Nephron progenitor cell (in vitro differentiated cells): ENCODE measurements at regions not wholly inside any gene's neighbourhood (a gene's known extent, or its start where the extent isn't known, plus 50 kb on each side); places are given as distances from the start of the nearest gene placed in this dataset.

Source experiments
- DNase-seq: peaks from one replicate; pipeline ENCODE4 v3.0.0; 2021
- H3K27ac Mint-ChIP-seq: 2 replicates; pipeline ENCODE4 v1.8.0; 2021; ENCODE audit warnings: mild to moderate bottlenecking, moderate library complexity, mixed read lengths
- H3K27me3 Mint-ChIP-seq: 2 replicates; pipeline ENCODE4 v1.8.0; 2021; ENCODE audit warnings: mild to moderate bottlenecking, low read depth, mixed read lengths; ENCODE audit not compliant: poor library complexity
- H3K36me3 Mint-ChIP-seq: 2 replicates; pipeline ENCODE4 v1.8.0; 2021; ENCODE audit warnings: low read depth, mixed read lengths
- H3K4me1 Mint-ChIP-seq: 2 replicates; pipeline ENCODE4 v1.8.0; 2021; ENCODE audit warnings: mixed read lengths
- H3K4me3 Mint-ChIP-seq: 2 replicates; pipeline ENCODE4 v1.8.0; 2021; ENCODE audit warnings: mild to moderate bottlenecking, moderate library complexity, mixed read lengths
- H3K9me3 Mint-ChIP-seq: 2 replicates; pipeline ENCODE4 v1.8.0; 2021; ENCODE audit warnings: mild to moderate bottlenecking, moderate library complexity, mixed read lengths
- CTCF ChIP-seq: fragments of 200-600 bp; sonication (generic); IDR thresholded peaks from 2 replicates; pipeline ENCODE4 v1.5.0; 2021; ENCODE audit warnings: antibody characterized with exemption

GRCh38 chr9:85237478-85237877, 504.3 kb downstream of the AGTPBP1 start:
- H3K4me1 Mint-ChIP-seq = peaks cover 28% of the 10 kb centered on the region
- H3K27ac Mint-ChIP-seq = no peak overlapping the region
- DNase-seq = no peak
- H3K4me3 Mint-ChIP-seq = no peak overlapping the region
- peaks cover 20% of the 10 kb centered on the region for H3K36me3 Mint-ChIP-seq
- no peaks in the 10 kb centered on the region for H3K27me3 Mint-ChIP-seq
- no peak for TF ChIP-seq CTCF
- peaks cover 34% of the 10 kb centered on the region for H3K9me3 Mint-ChIP-seq

- no peak overlapping the region for H3K4me3 Mint-ChIP-seq
- no peak for TF ChIP-seq CTCF
- peaks cover 42% of the 10 kb centered on the region for H3K4me1 Mint-ChIP-seq
- H3K9me3 Mint-ChIP-seq = peaks cover 4% of the 10 kb centered on the region
- DNase-seq = no peak
- no peak overlapping the region for H3K27ac Mint-ChIP-seq
- no peaks in the 10 kb centered on the region for H3K27me3 Mint-ChIP-seq
- H3K36me3 Mint-ChIP-seq = peaks cover 6% of the 10 kb centered on the region
Measured at GRCh38 chr9:85230081-85230480, 511.7 kb downstream of the AGTPBP1 start.

GRCh38 chr9:85228111-85228855, 513.5 kb downstream of the AGTPBP1 start:
- TF ChIP-seq CTCF = no peak
- Mint-ChIP-seq H3K4me1 (peaks cover 48% of the 10 kb centered on the region), H3K27me3 (no peaks in the 10 kb centered on the region), H3K27ac (no peak overlapping the region), H3K4me3 (no peak overlapping the region), H3K36me3 (peaks cover 6% of the 10 kb centered on the region), H3K9me3 (peaks cover 4% of the 10 kb centered on the region)
- DNase-seq = no peak

- Mint-ChIP-seq H3K4me1 (peaks cover 29% of the 10 kb centered on the region), H3K4me3 (no peak overlapping the region), H3K9me3 (no peaks in the 10 kb centered on the region), H3K36me3 (no peaks in the 10 kb centered on the region), H3K27ac (no peak overlapping the region), H3K27me3 (no peaks in the 10 kb centered on the region)
- DNase-seq = no peak
- no peak for TF ChIP-seq CTCF
Measured at GRCh38 chr9:85225180-85225579, 516.6 kb downstream of the AGTPBP1 start.

GRCh38 chr9:85224729-85225128, 517.0 kb downstream of the AGTPBP1 start:
- Mint-ChIP-seq H3K9me3 (no peaks in the 10 kb centered on the region), H3K27me3 (no peaks in the 10 kb centered on the region), H3K4me3 (no peak overlapping the region), H3K4me1 (peaks cover 24% of the 10 kb centered on the region), H3K36me3 (no peaks in the 10 kb centered on the region), H3K27ac (no peak overlapping the region)
- DNase-seq = no peak
- TF ChIP-seq CTCF = no peak

- peaks cover 2% of the 10 kb centered on the region for H3K27me3 Mint-ChIP-seq
- no peak overlapping the region for H3K27ac Mint-ChIP-seq
- no peaks in the 10 kb centered on the region for H3K9me3 Mint-ChIP-seq
- peaks cover 20% of the 10 kb centered on the region for H3K4me1 Mint-ChIP-seq
- H3K36me3 Mint-ChIP-seq = no peaks in the 10 kb centered on the region
- no peak for TF ChIP-seq CTCF
- DNase-seq = no peak
- H3K4me3 Mint-ChIP-seq = no peak overlapping the region
Measured at GRCh38 chr9:85224301-85224700, 517.5 kb downstream of the AGTPBP1 start.
